ENCODE measurements at regions not wholly inside any gene's neighbourhood (a gene's known extent, or its start where the extent isn't known, plus 50 kb on each side); places are given as distances from the start of the nearest gene placed in this dataset.

DNA sequence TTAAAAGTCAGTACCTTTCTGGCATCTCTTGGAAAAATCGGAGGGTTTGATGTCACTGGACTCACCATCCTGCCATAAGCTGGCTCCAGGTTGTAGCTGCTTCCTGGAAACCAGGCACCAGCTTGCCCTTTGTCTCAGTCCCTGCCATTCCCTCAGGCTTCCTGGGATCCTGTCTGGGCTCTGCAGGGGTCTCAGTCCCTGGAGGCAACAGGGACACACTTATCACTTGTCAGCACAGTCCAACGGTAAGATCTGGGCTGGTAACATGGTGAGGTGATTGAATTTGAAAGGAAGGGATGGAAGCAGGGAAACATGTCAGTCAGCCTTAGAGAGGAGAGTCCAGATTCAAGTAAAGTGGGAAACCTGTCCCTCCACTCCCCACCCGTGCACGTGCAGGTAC, 147.6 kb upstream of the ECI2 start:
- H3K4me3 Mint-ChIP-seq = no peak overlapping the region
- H3K27ac Mint-ChIP-seq = no peak overlapping the region

GRCh38 chr6:4281341-4282293, 146.2 kb upstream of the ECI2 start:
- Mint-ChIP-seq H3K4me3 (peak overlapping the region; percentile 43), H3K27ac (no peak overlapping the region), H3K9me3 (no peaks in the 10 kb centered on the region), H3K27me3 (peaks cover 29% of the 10 kb centered on the region), H3K4me1 (peaks cover 6% of the 10 kb centered on the region), H3K36me3 (no peaks in the 10 kb centered on the region)

More for the DNA sequence above, 147.6 kb upstream of the ECI2 start:
- no peaks in the 10 kb centered on the region for H3K36me3 Mint-ChIP-seq
- H3K27me3 Mint-ChIP-seq = peaks cover 27% of the 10 kb centered on the region
- peaks cover 6% of the 10 kb centered on the region for H3K4me1 Mint-ChIP-seq
- H3K9me3 Mint-ChIP-seq = no peaks in the 10 kb centered on the region

DNA sequence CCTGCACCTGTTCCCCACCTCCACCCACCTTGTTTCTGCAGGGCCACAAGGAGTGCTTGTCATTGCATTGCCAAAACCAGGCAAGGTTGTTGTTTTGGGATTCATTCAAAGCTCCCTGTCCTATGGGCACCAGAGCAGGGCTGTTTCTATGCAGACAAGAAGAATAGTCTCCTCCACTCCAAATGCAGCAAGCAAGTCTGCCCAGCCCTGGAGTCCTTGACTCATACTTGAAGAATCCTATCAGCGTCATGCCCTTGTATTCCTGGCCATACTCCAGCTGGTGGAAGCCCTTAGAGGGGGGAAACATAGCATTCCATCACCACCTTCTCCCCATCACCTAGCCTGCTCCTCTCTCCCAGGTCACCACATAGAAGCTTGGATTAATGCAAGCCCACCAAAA, 145.3 kb upstream of the ECI2 start:
- Mint-ChIP-seq H3K9me3 (no peaks in the 10 kb centered on the region), H3K27ac (no peak overlapping the region), H3K4me1 (peaks cover 6% of the 10 kb centered on the region), H3K27me3 (peaks cover 29% of the 10 kb centered on the region), H3K4me3 (no peak overlapping the region), H3K36me3 (no peaks in the 10 kb centered on the region)

DNA sequence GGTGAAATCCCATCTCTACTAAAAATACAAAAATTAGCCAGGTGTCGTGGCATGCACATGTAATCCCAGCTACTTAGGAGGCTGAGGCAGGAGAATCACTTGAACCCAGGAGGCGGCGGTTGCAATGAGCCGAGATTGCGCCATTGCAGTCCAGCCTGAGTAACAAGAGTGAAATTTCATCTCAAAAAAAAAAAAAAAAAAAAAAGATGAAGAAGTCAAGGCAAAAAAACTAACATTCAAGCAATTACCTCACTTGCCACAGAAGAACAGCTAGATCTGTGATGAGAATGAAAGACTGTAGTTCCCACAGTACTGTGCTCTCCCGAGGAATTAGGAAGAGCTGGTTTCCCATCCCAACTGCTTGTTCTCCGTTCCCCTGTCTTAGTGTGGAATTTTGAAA, 144.7 kb upstream of the ECI2 start:
- Mint-ChIP-seq H3K4me1 (peaks cover 6% of the 10 kb centered on the region), H3K27me3 (peaks cover 29% of the 10 kb centered on the region), H3K36me3 (no peaks in the 10 kb centered on the region), H3K9me3 (no peaks in the 10 kb centered on the region), H3K27ac (no peak overlapping the region), H3K4me3 (no peak overlapping the region)

DNA sequence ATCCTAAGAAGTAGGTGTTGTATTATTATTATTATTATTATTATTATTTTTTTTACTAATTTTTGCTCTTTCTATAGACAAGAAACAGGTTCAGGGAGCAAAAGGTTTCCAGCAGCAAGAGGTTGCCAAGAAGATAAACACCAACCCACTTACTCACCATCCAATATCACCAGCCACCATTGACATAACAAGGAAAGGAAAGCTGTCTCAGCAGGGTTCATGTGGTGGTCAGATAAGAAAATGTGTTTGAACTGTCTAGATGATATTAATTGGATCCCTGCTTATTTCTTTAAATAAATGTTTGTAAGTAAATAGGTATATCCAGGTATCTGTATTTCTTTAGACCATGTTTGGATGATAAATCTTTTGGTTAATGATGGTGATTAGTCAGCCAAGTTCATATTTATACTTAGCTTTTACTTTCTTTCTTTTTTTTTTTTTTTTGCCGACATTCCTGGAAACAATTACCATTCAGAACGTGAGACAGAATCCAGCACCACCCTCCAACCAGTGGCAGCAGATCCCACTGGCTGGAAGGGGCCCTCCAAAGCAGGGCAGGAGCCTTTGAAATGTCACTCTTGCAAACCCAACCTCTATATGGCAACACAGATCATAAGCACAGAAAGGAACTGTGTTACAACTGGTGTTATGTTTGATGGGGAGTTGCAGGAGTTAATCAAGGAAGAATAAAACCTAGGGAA, 139.2 kb upstream of the ECI2 start:
- Mint-ChIP-seq H3K36me3 (no peaks in the 10 kb centered on the region), H3K9me3 (no peaks in the 10 kb centered on the region), H3K4me3 (no peak overlapping the region)

DNA sequence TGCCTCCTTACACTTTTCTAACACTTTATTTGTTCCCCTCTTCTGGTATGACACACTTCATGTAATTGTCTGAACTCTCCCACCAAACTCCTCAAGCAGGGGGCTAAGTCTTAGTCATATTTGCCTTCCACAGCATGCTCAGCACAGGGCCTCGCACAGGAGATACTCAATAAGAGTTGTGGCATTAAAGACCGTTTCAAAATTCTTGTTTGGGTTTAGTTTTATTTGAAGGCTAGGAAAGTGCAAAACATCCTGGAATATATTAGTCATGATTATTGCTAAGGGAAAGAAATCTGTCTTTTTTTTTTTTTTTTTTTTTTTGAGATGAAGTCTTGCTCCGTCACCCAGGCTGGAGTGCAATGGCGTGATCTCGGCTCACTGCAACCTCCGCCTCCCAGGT, 137.6 kb upstream of the ECI2 start:
- Mint-ChIP-seq H3K4me3 (no peak overlapping the region), H3K27me3 (peaks cover 7% of the 10 kb centered on the region), H3K36me3 (no peaks in the 10 kb centered on the region), H3K27ac (no peak overlapping the region), H3K9me3 (no peaks in the 10 kb centered on the region), H3K4me1 (no peaks in the 10 kb centered on the region)

More for the DNA sequence above, 139.2 kb upstream of the ECI2 start:
- Mint-ChIP-seq H3K27ac (no peak overlapping the region), H3K27me3 (peaks cover 11% of the 10 kb centered on the region), H3K4me1 (no peaks in the 10 kb centered on the region)

DNA sequence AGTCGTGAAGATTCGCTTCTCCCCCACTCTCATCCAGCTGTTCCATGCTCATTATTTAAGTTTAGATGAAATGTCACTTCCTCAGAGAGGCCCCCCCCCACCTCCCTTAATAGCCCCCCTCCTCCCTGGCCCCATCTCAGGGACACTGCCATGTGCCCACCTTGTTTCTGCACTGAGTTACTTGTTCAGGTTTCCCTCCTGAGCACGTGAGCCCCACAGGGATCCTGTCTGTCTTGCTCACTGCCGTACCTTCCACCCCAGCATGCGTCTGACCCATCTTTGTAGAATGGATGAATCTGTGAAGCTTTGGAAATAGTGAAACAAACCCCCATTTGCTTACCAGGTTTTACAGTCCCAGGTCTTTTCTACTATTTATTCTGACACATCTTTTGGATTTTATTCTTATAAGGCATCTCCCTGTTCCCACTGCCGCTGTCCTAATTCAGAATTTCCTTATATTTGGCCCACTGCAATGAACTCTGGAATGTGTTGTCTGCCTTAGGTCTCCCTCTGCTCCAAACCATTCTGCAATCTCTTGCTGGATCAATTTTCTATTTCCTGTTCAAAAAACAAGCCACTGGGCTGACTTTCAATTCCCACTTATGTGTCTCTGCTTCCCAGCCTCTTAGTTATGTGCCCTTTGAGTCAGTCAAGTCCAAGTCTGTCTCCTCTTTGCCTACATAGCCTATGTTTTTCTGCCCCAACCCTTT, 136.5 kb upstream of the ECI2 start:
- Mint-ChIP-seq H3K27me3 (peaks cover 4% of the 10 kb centered on the region), H3K9me3 (no peaks in the 10 kb centered on the region), H3K4me3 (no peak overlapping the region), H3K4me1 (no peaks in the 10 kb centered on the region), H3K27ac (no peak overlapping the region), H3K36me3 (no peaks in the 10 kb centered on the region)

GRCh38 chr6:4270776-4271175, 135.4 kb upstream of the ECI2 start:
- Mint-ChIP-seq H3K4me1 (no peaks in the 10 kb centered on the region), H3K27me3 (peaks cover 7% of the 10 kb centered on the region), H3K27ac (no peak overlapping the region), H3K9me3 (no peaks in the 10 kb centered on the region), H3K4me3 (no peak overlapping the region), H3K36me3 (no peaks in the 10 kb centered on the region)

- Mint-ChIP-seq H3K36me3 (no peaks in the 10 kb centered on the region), H3K27ac (no peak overlapping the region), H3K4me1 (no peaks in the 10 kb centered on the region), H3K27me3 (peaks cover 7% of the 10 kb centered on the region), H3K9me3 (no peaks in the 10 kb centered on the region), H3K4me3 (no peak overlapping the region)
These were observed 134.6 kb upstream of the ECI2 start for GRCh38 chr6:4270001-4270400.

DNA sequence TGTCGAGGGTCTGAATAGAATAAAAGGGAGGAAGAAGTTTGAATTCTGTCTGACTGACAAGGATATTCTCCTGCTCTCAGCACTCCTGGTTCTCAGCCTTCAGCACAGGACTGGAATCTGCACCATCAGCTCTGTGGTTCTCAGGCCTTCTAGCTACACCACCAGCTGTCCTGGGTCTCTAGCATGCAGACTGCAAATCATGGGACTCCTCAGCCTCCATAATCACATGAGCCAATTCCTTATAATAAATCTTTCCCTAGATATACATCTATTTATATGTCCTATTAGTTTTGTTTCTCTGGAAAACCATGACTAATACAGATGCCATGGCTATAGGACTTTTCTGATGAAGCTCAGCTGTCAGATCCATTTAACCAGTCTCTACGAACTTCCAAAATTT, 132.8 kb upstream of the ECI2 start:
- H3K27me3 Mint-ChIP-seq = peaks cover 6% of the 10 kb centered on the region
- H3K9me3 Mint-ChIP-seq = no peaks in the 10 kb centered on the region
- no peak overlapping the region for H3K27ac Mint-ChIP-seq

DNA sequence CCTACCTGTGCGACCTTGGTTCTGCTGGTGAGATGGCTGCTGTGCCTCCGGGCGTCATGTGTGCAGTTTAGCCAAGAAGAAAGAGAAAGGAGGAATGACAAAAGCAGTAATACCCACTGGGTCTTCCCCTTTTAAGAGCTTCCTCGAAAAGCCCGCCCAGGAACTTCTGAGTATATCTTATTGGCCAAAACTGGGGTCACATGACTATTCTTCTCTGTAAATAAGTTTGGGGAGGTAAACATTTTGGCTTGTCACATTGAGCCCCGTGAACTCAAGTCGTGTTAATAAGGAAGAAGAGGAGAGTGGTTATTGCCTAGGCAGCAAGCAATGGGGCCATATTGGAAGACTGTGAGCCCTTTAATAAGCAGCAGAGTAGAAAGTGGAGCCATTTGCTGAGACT, 130.4 kb upstream of the ECI2 start:
- peaks cover 3% of the 10 kb centered on the region for H3K27me3 Mint-ChIP-seq
- no peaks in the 10 kb centered on the region for H3K36me3 Mint-ChIP-seq
- no peak overlapping the region for H3K4me3 Mint-ChIP-seq
- H3K27ac Mint-ChIP-seq = no peak overlapping the region
- no peaks in the 10 kb centered on the region for H3K4me1 Mint-ChIP-seq
- H3K9me3 Mint-ChIP-seq = no peaks in the 10 kb centered on the region

More for the DNA sequence above, 132.8 kb upstream of the ECI2 start:
- Mint-ChIP-seq H3K4me3 (no peak overlapping the region), H3K4me1 (no peaks in the 10 kb centered on the region), H3K36me3 (no peaks in the 10 kb centered on the region)

DNA sequence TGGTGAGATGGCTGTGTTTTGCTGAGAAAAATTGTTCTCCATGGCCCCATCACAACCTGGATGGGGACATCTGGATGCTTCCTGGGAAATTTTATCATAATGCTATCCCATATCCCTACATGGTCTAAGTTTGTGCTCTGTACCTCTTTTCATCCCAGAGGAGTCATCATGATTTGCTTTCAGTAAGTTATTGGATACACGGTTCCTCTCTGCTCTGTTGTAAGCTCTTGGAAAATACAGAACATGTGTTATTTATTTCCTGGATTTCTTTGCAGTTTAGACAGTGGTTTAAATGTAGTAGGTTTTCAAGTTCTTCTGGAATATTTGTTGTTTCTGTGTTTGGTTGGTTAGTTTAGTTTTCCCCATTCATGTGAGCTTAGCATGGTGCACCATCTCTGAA, 129.2 kb upstream of the ECI2 start:
- no peaks in the 10 kb centered on the region for H3K9me3 Mint-ChIP-seq
- no peaks in the 10 kb centered on the region for H3K4me1 Mint-ChIP-seq
- H3K4me3 Mint-ChIP-seq = no peak overlapping the region
- peaks cover 3% of the 10 kb centered on the region for H3K27me3 Mint-ChIP-seq
- no peaks in the 10 kb centered on the region for H3K36me3 Mint-ChIP-seq
- no peak overlapping the region for H3K27ac Mint-ChIP-seq

DNA sequence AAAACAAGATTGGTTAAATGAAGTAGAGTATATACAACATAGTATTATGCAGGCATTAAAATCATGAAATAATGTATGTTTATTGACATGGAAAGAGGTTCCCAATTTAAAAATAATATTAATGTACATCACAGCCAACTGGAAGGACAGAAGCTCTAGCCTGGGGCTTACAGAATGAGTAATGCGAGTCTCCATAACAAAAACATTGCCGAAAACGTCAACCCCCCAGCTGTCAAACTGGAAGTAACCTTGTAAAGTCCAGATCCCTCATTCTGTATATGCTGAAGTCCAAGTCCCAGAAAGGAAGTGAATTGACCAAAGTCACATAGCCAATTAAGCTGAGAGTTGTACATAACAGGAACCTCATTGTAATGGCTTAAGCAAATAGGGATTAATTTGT, 128.7 kb upstream of the ECI2 start:
- Mint-ChIP-seq H3K9me3 (no peaks in the 10 kb centered on the region), H3K27ac (no peak overlapping the region), H3K27me3 (peaks cover 3% of the 10 kb centered on the region), H3K36me3 (no peaks in the 10 kb centered on the region), H3K4me1 (no peaks in the 10 kb centered on the region), H3K4me3 (no peak overlapping the region)

DNA sequence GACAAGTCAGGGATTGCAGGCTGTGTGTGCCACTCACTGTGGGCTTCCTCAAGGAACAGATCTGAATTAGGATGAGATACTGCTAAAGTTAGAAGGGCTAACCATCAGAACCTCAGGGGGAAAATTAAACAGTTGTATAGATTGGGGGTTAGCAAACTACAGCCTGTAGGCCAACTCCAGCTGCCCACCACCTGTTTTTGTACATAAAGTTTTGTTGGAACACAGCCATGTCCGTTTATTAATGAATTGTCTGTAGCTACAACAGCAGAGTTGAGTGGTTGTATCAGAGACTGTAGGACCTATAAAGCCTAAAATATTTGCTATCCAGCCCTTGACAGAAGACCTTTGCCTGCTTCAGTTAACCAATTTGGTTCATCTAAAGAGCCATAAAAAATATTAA, 127.2 kb upstream of the ECI2 start:
- Mint-ChIP-seq H3K9me3 (no peaks in the 10 kb centered on the region), H3K27me3 (peaks cover 3% of the 10 kb centered on the region), H3K4me1 (no peaks in the 10 kb centered on the region), H3K27ac (no peak overlapping the region), H3K4me3 (no peak overlapping the region), H3K36me3 (no peaks in the 10 kb centered on the region)

DNA sequence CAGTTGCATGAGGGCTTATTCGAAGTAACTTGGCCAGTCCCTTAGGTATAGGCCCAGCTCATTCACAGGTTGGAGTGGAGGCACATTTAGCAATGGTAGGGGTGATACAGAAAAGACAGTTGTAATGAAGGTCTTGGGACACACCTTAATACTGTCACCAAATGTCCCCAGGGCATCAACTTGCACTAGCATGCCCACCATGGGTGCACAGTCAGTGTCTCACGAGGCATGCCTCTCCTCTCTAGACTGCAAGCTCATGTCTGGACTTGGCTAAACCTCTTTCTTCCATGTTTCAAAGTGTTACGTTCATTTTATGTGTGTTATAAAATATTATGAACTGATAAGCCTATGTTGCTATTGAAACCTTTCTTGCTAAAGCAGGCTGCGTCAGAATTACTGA, 124.0 kb upstream of the ECI2 start:
- Mint-ChIP-seq H3K4me1 (no peaks in the 10 kb centered on the region), H3K4me3 (no peak overlapping the region), H3K36me3 (no peaks in the 10 kb centered on the region)

GRCh38 chr6:4258733-4259132, 123.4 kb upstream of the ECI2 start:
- H3K27ac Mint-ChIP-seq = no peak overlapping the region
- H3K4me1 Mint-ChIP-seq = no peaks in the 10 kb centered on the region
- no peaks in the 10 kb centered on the region for H3K9me3 Mint-ChIP-seq
- no peaks in the 10 kb centered on the region for H3K36me3 Mint-ChIP-seq
- H3K27me3 Mint-ChIP-seq = peaks cover 1% of the 10 kb centered on the region
- H3K4me3 Mint-ChIP-seq = no peak overlapping the region

More for the DNA sequence above, 124.0 kb upstream of the ECI2 start:
- Mint-ChIP-seq H3K27ac (no peak overlapping the region), H3K9me3 (no peaks in the 10 kb centered on the region), H3K27me3 (peaks cover 1% of the 10 kb centered on the region)
